ENCODE measurements at regions not wholly inside any gene's neighbourhood (a gene's known extent, or its start where the extent isn't known, plus 50 kb on each side); places are given as distances from the start of the nearest gene placed in this dataset.

- peak in 6 of 7 donors; percentile 11 to 34 (median 16) for DNase-seq
- Histone ChIP-seq H3K4me3 (no peak overlapping the region), H3K4me1 (replicated peaks in 1 of 2) (no peaks in the 10 kb centered on the region), H3K9me3 (replicated peaks in 1 of 3) (no peaks in the 10 kb centered on the region), H3K27me3 (no peaks in the 10 kb centered on the region), H3K36me3 (replicated peaks in 1 of 2) (no peaks in the 10 kb centered on the region), H3K27ac (no peak overlapping the region)
- WGBS, 4 donors, result 43 to 78% (median 68%) methylated on average over 1 to 2 of the region's 2 CpGs
- no peak for TF ChIP-seq POLR2A (IDR thresholded peaks at IDR 0.05)
- TF ChIP-seq CTCF (IDR thresholded peaks at IDR 0.05), result peak in 2 of 6 experiments; percentile 10 to 18
- intact Hi-C loops (cut with DNase I), result no loop called here
Observed at GRCh38 chr1:102550729-102551384, 554.1 kb upstream of the OLFM3 start.

- no peaks in the 10 kb centered on the region for H3K36me3 ChIP-seq (replicated peaks in 1 of 2)
- intact Hi-C loops (cut with DNase I), result no loop called here
- no peak overlapping the region for H3K4me3 ChIP-seq
- H3K4me1 ChIP-seq (replicated peaks in 1 of 2), result no peaks in the 10 kb centered on the region
- no peak for TF ChIP-seq CTCF (IDR thresholded peaks at IDR 0.05)
- no peak for TF ChIP-seq POLR2A (IDR thresholded peaks at IDR 0.05)
- H3K9me3 ChIP-seq (replicated peaks in 1 of 3), result no peaks in the 10 kb centered on the region
- no peaks in the 10 kb centered on the region for H3K27me3 ChIP-seq
- no peak for DNase-seq
- WGBS, 4 donors, result 75 to 83% (median 81%) methylated on average over 2 of the region's 2 CpGs
- no peak overlapping the region for H3K27ac ChIP-seq
Observed at GRCh38 chr1:102546251-102546650, 549.5 kb upstream of the OLFM3 start.

- WGBS, 4 donors, result 66 to 84% (median 78%) methylated on average over 5 of the region's 5 CpGs
- no peaks in the 10 kb centered on the region for H3K4me1 ChIP-seq (replicated peaks in 1 of 2)
- intact Hi-C loops (cut with DNase I), result no loop called here
- H3K9me3 ChIP-seq (replicated peaks in 1 of 3), result no peaks in the 10 kb centered on the region
- H3K27ac ChIP-seq, result no peak overlapping the region
- no peak for DNase-seq
- TF ChIP-seq POLR2A (IDR thresholded peaks at IDR 0.05) (no peak), CTCF (IDR thresholded peaks at IDR 0.05) (no peak)
- no peak overlapping the region for H3K4me3 ChIP-seq
- no peaks in the 10 kb centered on the region for H3K27me3 ChIP-seq
- no peaks in the 10 kb centered on the region for H3K36me3 ChIP-seq (replicated peaks in 1 of 2)
Observed at GRCh38 chr1:102535829-102536505, 539.2 kb upstream of the OLFM3 start.

- Histone ChIP-seq H3K27me3 (no peaks in the 10 kb centered on the region), H3K4me3 (no peak overlapping the region), H3K4me1 (replicated peaks in 1 of 2) (no peaks in the 10 kb centered on the region), H3K27ac (no peak overlapping the region), H3K36me3 (replicated peaks in 1 of 2) (no peaks in the 10 kb centered on the region), H3K9me3 (replicated peaks in 1 of 3) (no peaks in the 10 kb centered on the region)
- intact Hi-C loops (cut with DNase I), result no loop called here
- TF ChIP-seq POLR2A (IDR thresholded peaks at IDR 0.05), result no peak
- TF ChIP-seq CTCF (IDR thresholded peaks at IDR 0.05), result no peak
- DNase-seq, result no peak
- 66 to 78% (median 74%) methylated on average over 4 of the region's 4 CpGs for WGBS, 4 donors
Observed at GRCh38 chr1:102531036-102531435, 534.3 kb upstream of the OLFM3 start.

Measured in adrenal gland (tissue), 9 donors.